GM12878 (cell line): ENCODE measurements at regions not wholly inside any gene's neighbourhood (a gene's known extent, or its start where the extent isn't known, plus 50 kb on each side); places are given as distances from the start of the nearest gene placed in this dataset.

Experiments used
- MYB ChIP-seq: fragments of 150-350 bp; IDR thresholded peaks from 2 replicates; pipeline ENCODE4 v1.6.1; 2014; ENCODE audit warnings: mild to moderate bottlenecking, low read depth, low read length, borderline replicate concordance
- PAX5 ChIP-seq: IDR thresholded peaks from 2 replicates; pipeline ENCODE4 v1.6.1; 2011; ENCODE audit warnings: low read depth, low read length, borderline replicate concordance
- POLR2A ChIP-seq: IDR thresholded peaks from 2 replicates; pipeline ENCODE4 v1.6.1; 2011; ENCODE audit warnings: low read depth, mild to moderate bottlenecking, low read length
- POLR2AphosphoS5 ChIP-seq: IDR thresholded peaks from 2 replicates; pipeline ENCODE4 v1.6.1; 2011; ENCODE audit warnings: mild to moderate bottlenecking, low read length, inconsistent platforms
- YY1 ChIP-seq: IDR thresholded peaks from 2 replicates; pipeline ENCODE4 v1.6.1; 2011; ENCODE audit warnings: low read depth, mild to moderate bottlenecking, low read length
- ZNF274 ChIP-seq: IDR thresholded peaks from one replicate; pipeline ENCODE4 v1.8.0; 2011; ENCODE audit not compliant: insufficient read length, insufficient read depth
- TF ChIP-seq, protein P1 (sequence below), 3 experiments: IDR thresholded peaks in 2 of 3; conservative IDR thresholded peaks in 1 of 3; 2 replicates each; pipeline ENCODE4 v1.5.1; 2011; ENCODE audit warnings: low read depth in 3 of 3, low read length in 3 of 3, mild to moderate bottlenecking in 3 of 3, control low read depth in 2 of 3, moderate library complexity in 2 of 3, inconsistent platforms in 1 of 3, mixed read lengths in 1 of 3; ENCODE audit not compliant: control insufficient read depth in 2 of 3, insufficient read depth in 1 of 3; ENCODE audit errors: extremely low read depth in 1 of 3

DNA sequence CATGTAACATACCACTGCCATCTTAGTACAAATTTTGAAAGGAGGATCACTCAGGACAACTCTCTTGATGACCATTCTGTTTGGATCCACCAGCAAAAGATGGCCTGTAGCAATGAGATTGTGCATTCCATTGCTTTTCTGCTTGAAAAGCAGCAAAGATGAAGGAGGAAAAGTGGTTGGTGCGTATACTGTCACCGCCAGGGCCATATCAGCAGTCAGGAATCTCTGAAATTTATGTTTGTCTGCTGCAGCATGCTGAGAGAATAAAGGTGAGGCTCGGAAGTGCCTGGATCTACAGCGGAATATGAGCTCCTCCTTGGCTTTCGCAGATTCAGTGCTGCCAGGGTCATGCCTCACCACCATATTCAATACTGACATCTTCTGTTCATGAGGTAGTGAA lies 144.4 kb downstream of the GPBP1 start:
- TF ChIP-seq PAX5 (no peak), POLR2AphosphoS5 (no peak), YY1 (no peak), POLR2A (no peak), ZNF274 (no peak), MYB (no peak)
- TF ChIP-seq, protein P1, sequence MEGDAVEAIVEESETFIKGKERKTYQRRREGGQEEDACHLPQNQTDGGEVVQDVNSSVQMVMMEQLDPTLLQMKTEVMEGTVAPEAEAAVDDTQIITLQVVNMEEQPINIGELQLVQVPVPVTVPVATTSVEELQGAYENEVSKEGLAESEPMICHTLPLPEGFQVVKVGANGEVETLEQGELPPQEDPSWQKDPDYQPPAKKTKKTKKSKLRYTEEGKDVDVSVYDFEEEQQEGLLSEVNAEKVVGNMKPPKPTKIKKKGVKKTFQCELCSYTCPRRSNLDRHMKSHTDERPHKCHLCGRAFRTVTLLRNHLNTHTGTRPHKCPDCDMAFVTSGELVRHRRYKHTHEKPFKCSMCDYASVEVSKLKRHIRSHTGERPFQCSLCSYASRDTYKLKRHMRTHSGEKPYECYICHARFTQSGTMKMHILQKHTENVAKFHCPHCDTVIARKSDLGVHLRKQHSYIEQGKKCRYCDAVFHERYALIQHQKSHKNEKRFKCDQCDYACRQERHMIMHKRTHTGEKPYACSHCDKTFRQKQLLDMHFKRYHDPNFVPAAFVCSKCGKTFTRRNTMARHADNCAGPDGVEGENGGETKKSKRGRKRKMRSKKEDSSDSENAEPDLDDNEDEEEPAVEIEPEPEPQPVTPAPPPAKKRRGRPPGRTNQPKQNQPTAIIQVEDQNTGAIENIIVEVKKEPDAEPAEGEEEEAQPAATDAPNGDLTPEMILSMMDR (IDR thresholded peaks at IDR 0.05 in 2 of 3, conservative IDR thresholded peaks at IDR 0.05 in 1 of 3; ENCODE audit: control insufficient read depth in 2 of 3, extremely low read depth in 1 of 3, insufficient read depth in 1 of 3, low read depth in 3 of 3, low read length in 3 of 3), result no peak
